Stomach (tissue), 8 donors: ENCODE measurements at regions not wholly inside any gene's neighbourhood (a gene's known extent, or its start where the extent isn't known, plus 50 kb on each side); places are given as distances from the start of the nearest gene placed in this dataset.

Source experiments
- DNase-seq, 2 donors: peaks; one replicate each; pipeline versions ENCODE4 v3.0.0 to v3.0.0-alpha.2; 2013 to 2019
- H3K27ac ChIP-seq, 5 donors: fragments of 200-600 bp in 4 of 5; sonication (generic) in 4 of 5; one replicate each; pipeline ENCODE4 v1.5.1; 2013 to 2019; ENCODE audit warnings: mild to moderate bottlenecking in 1 of 5, moderate library complexity in 1 of 5
- H3K27me3 ChIP-seq, 3 donors: fragments of 200-600 bp; sonication (generic); one replicate each; pipeline ENCODE4 v1.5.1; 2017 to 2019; ENCODE audit warnings: mixed run types in 1 of 3
- H3K36me3 ChIP-seq, 4 donors: fragments of 200-600 bp; sonication (generic); 1 replicate in 3 of 4; 2 replicates in 1 of 4; pipeline ENCODE4 v1.5.1; 2016 to 2019
- H3K4me1 ChIP-seq, 4 donors: fragments of 200-600 bp; sonication (generic); one replicate each; pipeline ENCODE4 v1.5.1; 2016 to 2019
- H3K4me3 ChIP-seq, 4 donors: fragments of 200-600 bp; sonication (generic) in 3 of 4; one replicate each; pipeline ENCODE4 v1.5.1; 2016 to 2019; ENCODE audit warnings: mild to moderate bottlenecking in 1 of 4
- H3K9me3 ChIP-seq, 4 donors: fragments of 200-600 bp; sonication (generic); one replicate each; pipeline ENCODE4 v1.5.1; 2016 to 2019
- CTCF ChIP-seq, 7 experiments: fragments of 450-650 bp in 4 of 7; fragments of 200-600 bp in 3 of 7; sonication (generic) in 3 of 7; IDR thresholded peaks; one replicate each; pipeline ENCODE4 v1.5.1; 2016 to 2019; ENCODE audit warnings: antibody characterized with exemption in 7 of 7, control low read depth in 2 of 7, mild to moderate bottlenecking in 1 of 7
- EP300 ChIP-seq: sonication (generic); formaldehyde crosslinking; IDR thresholded peaks from one replicate; pipeline ENCODE4 v1.6.1; 2017; ENCODE audit warnings: antibody characterized with exemption
- POLR2A ChIP-seq, 4 donors: fragments of 450-650 bp; IDR thresholded peaks; one replicate each; pipeline ENCODE4 v1.6.1; 2016; ENCODE audit warnings: antibody characterized with exemption in 4 of 4, control low read depth in 2 of 4, mild to moderate bottlenecking in 1 of 4, moderate library complexity in 1 of 4
- POLR2AphosphoS5 ChIP-seq, 3 donors: sonication (generic); formaldehyde crosslinking; IDR thresholded peaks; one replicate each; pipeline ENCODE4 v1.6.1; 2016; ENCODE audit warnings: antibody characterized with exemption in 3 of 3
- WGBS, 5 donors: extraction: QIAGEN DNeasy Blood & Tissue Kit in 3 of 5; methylation state at CpG; one replicate each; pipeline versions ENCODE4 v1.1.5 to v1.1.7; 2013 to 2018; 5-methylcytosine and 5-hydroxymethylcytosine counted together
- intact Hi-C: fragments of 100-400 bp; cut with DNase I; formaldehyde crosslinking; loops from one replicate; pipeline ENCODE4 v1.15.1; 2023; ENCODE audit warnings: low total_unique reads
- donor health status: healthy with polysubstance abuse.
- donor health status: Bipolar disorder and iron deficiency.
- donor health status: healthy.

GRCh38 chr10:10617686-10618085 is 400.0 kb upstream of the CELF2 start:
- 61 to 100% (median 80%) methylated on average over 2 of the region's 2 CpGs for WGBS, 5 donors
- no peaks in the 10 kb centered on the region for H3K27me3 ChIP-seq
- H3K27ac ChIP-seq, result no peak overlapping the region
- peaks cover 0 to 9% (median 0%) of the 10 kb centered on the region in 4 donors for H3K4me1 ChIP-seq
- intact Hi-C loops, result no loop called here
- no peak for TF ChIP-seq CTCF (IDR thresholded peaks at IDR 0.05)
- TF ChIP-seq EP300, result no peak
- no peak for TF ChIP-seq POLR2A (IDR thresholded peaks at IDR 0.05)
- no peak for TF ChIP-seq POLR2AphosphoS5 (IDR thresholded peaks at IDR 0.05)
- H3K4me3 ChIP-seq, result no peak overlapping the region
- no peaks in the 10 kb centered on the region for H3K9me3 ChIP-seq
- no peak for DNase-seq
- H3K36me3 ChIP-seq, result no peaks in the 10 kb centered on the region

GRCh38 chr10:10618139-10618538 is 399.5 kb upstream of the CELF2 start:
- H3K9me3 ChIP-seq, result no peaks in the 10 kb centered on the region
- 80 to 97% (median 87%) methylated on average over 1 of the region's 1 CpG for WGBS, 5 donors
- H3K27ac ChIP-seq, result no peak overlapping the region
- no peaks in the 10 kb centered on the region for H3K36me3 ChIP-seq
- TF ChIP-seq POLR2A (IDR thresholded peaks at IDR 0.05) (no peak), CTCF (IDR thresholded peaks at IDR 0.05) (no peak), EP300 (no peak), POLR2AphosphoS5 (IDR thresholded peaks at IDR 0.05) (no peak)
- H3K27me3 ChIP-seq, result no peaks in the 10 kb centered on the region
- no peak overlapping the region for H3K4me3 ChIP-seq
- intact Hi-C loops, result no loop called here
- no peak for DNase-seq
- peaks cover 0 to 9% (median 0%) of the 10 kb centered on the region in 4 donors for H3K4me1 ChIP-seq

GRCh38 chr10:10623958-10624566 is 393.6 kb upstream of the CELF2 start:
- no peak for DNase-seq
- Histone ChIP-seq H3K4me3 (no peak overlapping the region), H3K9me3 (no peaks in the 10 kb centered on the region), H3K4me1 (no peaks in the 10 kb centered on the region), H3K27me3 (no peaks in the 10 kb centered on the region), H3K36me3 (no peaks in the 10 kb centered on the region), H3K27ac (no peak overlapping the region)
- intact Hi-C loops, result no loop called here
- TF ChIP-seq POLR2A (IDR thresholded peaks at IDR 0.05), result no peak
- no peak for TF ChIP-seq EP300
- TF ChIP-seq CTCF (IDR thresholded peaks at IDR 0.05), result no peak
- TF ChIP-seq POLR2AphosphoS5 (IDR thresholded peaks at IDR 0.05), result no peak
- WGBS, 5 donors, result 71 to 79% (median 78%) methylated on average over 6 of the region's 6 CpGs

- TF ChIP-seq POLR2A (IDR thresholded peaks at IDR 0.05) (no peak), POLR2AphosphoS5 (IDR thresholded peaks at IDR 0.05) (no peak), EP300 (no peak), CTCF (IDR thresholded peaks at IDR 0.05) (no peak)
- no peak for DNase-seq
- 73 to 82% (median 80%) methylated on average over 8 of the region's 8 CpGs for WGBS, 5 donors
- intact Hi-C loops, result no loop called here
- H3K27me3 ChIP-seq, result no peaks in the 10 kb centered on the region
- no peaks in the 10 kb centered on the region for H3K36me3 ChIP-seq
- H3K4me1 ChIP-seq, result no peaks in the 10 kb centered on the region
- no peak overlapping the region for H3K4me3 ChIP-seq
- no peaks in the 10 kb centered on the region for H3K9me3 ChIP-seq
- H3K27ac ChIP-seq, result no peak overlapping the region
Observed at GRCh38 chr10:10624567-10624962, 393.1 kb upstream of the CELF2 start.
